Psoas muscle (tissue), 7 donors: ENCODE measurements at regions not wholly inside any gene's neighbourhood (a gene's known extent, or its start where the extent isn't known, plus 50 kb on each side); places are given as distances from the start of the nearest gene placed in this dataset.

Source experiments
- ATAC-seq, 4 donors: fragments of 200-7000 bp; cut with Tn5 transposase; one replicate each; pipeline ENCODE4 v1.9.1; 2020; ENCODE audit warnings: moderate library complexity in 3 of 4, mild to moderate bottlenecking in 2 of 4
- DNase-seq, 2 donors: peaks; one replicate each; pipeline ENCODE4 v3.0.0-alpha.2; 2020
- H3K27ac ChIP-seq: fragments of 200-600 bp; one replicate; pipeline ENCODE4 v1.8.0; 2022
- H3K27me3 ChIP-seq, 3 donors: fragments of 200-600 bp in 1 of 3; one replicate each; pipeline versions ENCODE4 v1.6.1 to v1.8.0; 2013 to 2022; ENCODE audit warnings: low read length in 2 of 3, mild to moderate bottlenecking in 2 of 3, moderate library complexity in 1 of 3; ENCODE audit not compliant: insufficient read depth in 3 of 3
- H3K36me3 ChIP-seq, 2 donors: fragments of 200-600 bp in 1 of 2; one replicate each; pipeline versions ENCODE4 v1.6.1 to v1.8.0; 2013 to 2022; ENCODE audit warnings: low read depth in 1 of 2, mild to moderate bottlenecking in 1 of 2, moderate library complexity in 1 of 2; ENCODE audit not compliant: insufficient read depth in 1 of 2
- H3K4me1 ChIP-seq: fragments of 200-600 bp; one replicate; pipeline ENCODE4 v1.8.0; 2022
- H3K4me3 ChIP-seq: fragments of 200-600 bp; one replicate; pipeline ENCODE4 v1.8.0; 2022; ENCODE audit warnings: mild to moderate bottlenecking
- H3K9me3 ChIP-seq: fragments of 200-600 bp; one replicate; pipeline ENCODE4 v1.8.0; 2022
- CTCF ChIP-seq: fragments of 200-600 bp; IDR thresholded peaks from one replicate; pipeline ENCODE4 v1.8.0; 2022; ENCODE audit warnings: antibody characterized with exemption
- WGBS, 3 donors: extraction: QIAGEN DNeasy Blood & Tissue Kit; methylation state at CpG; one replicate each; pipeline versions ENCODE4 v1.1.6 to v1.1.7; 2013; 5-methylcytosine and 5-hydroxymethylcytosine counted together
- intact Hi-C, 2 donors: fragments of 100-400 bp; cut with DNase I; formaldehyde crosslinking; loops; one replicate each; pipeline versions ENCODE4 v1.11.0 to v1.14.2; 2022
- donor health status: healthy with polysubstance abuse.
- donor health status: DM: no; HTN: no; CAD: no; lungs with moderate emphysema.
- donor health status: Bipolar disorder and iron deficiency.
- donor health status: healthy.
- donor health status: DM: yes; HTN: yes; CAD: no.
- donor health status: DM: no; HTN: no; CAD: no.
- donor health status: DM: yes; HTN: yes; CAD: no.

- no peak for ATAC-seq
- no peaks in the 10 kb centered on the region for H3K4me1 ChIP-seq
- DNase-seq, result no peak
- no peak overlapping the region for H3K27ac ChIP-seq
- intact Hi-C loops, result no loop called here
- no peaks in the 10 kb centered on the region for H3K27me3 ChIP-seq
- no peak overlapping the region for H3K4me3 ChIP-seq
- WGBS, 3 donors, result 18 to 21% (median 21%) methylated on average over 4 of the region's 4 CpGs
- no peaks in the 10 kb centered on the region for H3K9me3 ChIP-seq
- no peak for TF ChIP-seq CTCF
- H3K36me3 ChIP-seq, result no peaks in the 10 kb centered on the region
Observed at GRCh38 chr6:104597541-104598050, 262.1 kb downstream of the HACE1 start.

GRCh38 chr6:104596091-104596490 lies 263.6 kb downstream of the HACE1 start:
- H3K27ac ChIP-seq, result no peak overlapping the region
- no peaks in the 10 kb centered on the region for H3K4me1 ChIP-seq
- 23 to 79% (median 71%) methylated on average over 1 of the region's 1 CpG for WGBS, 3 donors
- no peaks in the 10 kb centered on the region for H3K9me3 ChIP-seq
- H3K27me3 ChIP-seq, result no peaks in the 10 kb centered on the region
- intact Hi-C loops, result no loop called here
- no peak overlapping the region for H3K4me3 ChIP-seq
- ATAC-seq (no peak), DNase-seq (no peak)
- TF ChIP-seq CTCF, result no peak
- no peaks in the 10 kb centered on the region for H3K36me3 ChIP-seq

- intact Hi-C loops, result no loop called here
- no peak overlapping the region for H3K27ac ChIP-seq
- ATAC-seq (no peak), DNase-seq (no peak)
- no peaks in the 10 kb centered on the region for H3K27me3 ChIP-seq
- no peaks in the 10 kb centered on the region for H3K9me3 ChIP-seq
- 65 to 77% (median 75%) methylated on average over 2 of the region's 2 CpGs for WGBS, 3 donors
- no peaks in the 10 kb centered on the region for H3K4me1 ChIP-seq
- no peak for TF ChIP-seq CTCF
- H3K4me3 ChIP-seq, result no peak overlapping the region
- H3K36me3 ChIP-seq, result no peaks in the 10 kb centered on the region
Observed at GRCh38 chr6:104595311-104595820, 264.4 kb downstream of the HACE1 start.

GRCh38 chr6:104591573-104592334 lies 268.0 kb downstream of the HACE1 start:
- WGBS, 3 donors, result 69 to 74% (median 71%) methylated on average over 2 of the region's 2 CpGs
- intact Hi-C loops, result no loop called here

More at GRCh38 chr6:104591573-104592334, 268.0 kb downstream of the HACE1 start:
- Histone ChIP-seq H3K4me1 (no peaks in the 10 kb centered on the region), H3K27ac (no peak overlapping the region), H3K9me3 (no peaks in the 10 kb centered on the region), H3K27me3 (no peaks in the 10 kb centered on the region), H3K4me3 (no peak overlapping the region), H3K36me3 (no peaks in the 10 kb centered on the region)
- TF ChIP-seq CTCF, result no peak
- no peak for ATAC-seq
- no peak for DNase-seq
